SU-DHL-6 (cell line): ENCODE measurements at regions not wholly inside any gene's neighbourhood (a gene's known extent, or its start where the extent isn't known, plus 50 kb on each side); places are given as distances from the start of the nearest gene placed in this dataset.

ENCODE experiments used
- H2AFZ ChIP-seq: fragments of 200-600 bp; sonication (generic); 2 replicates; pipeline ENCODE4 v1.6.1; 2014; ENCODE audit warnings: low read depth, mild to moderate bottlenecking, moderate library complexity, mixed read lengths, antibody characterized with exemption, low read length; ENCODE audit not compliant: severe bottlenecking
- H3F3A ChIP-seq: fragments of 200-600 bp; shearing (Covaris generic); 2 replicates; pipeline ENCODE4 v1.6.0; 2016; ENCODE audit warnings: antibody characterized with exemption, mild to moderate bottlenecking; ENCODE audit not compliant: insufficient read depth
- H3K27ac ChIP-seq: fragments of 200-600 bp; sonication (generic); 2 replicates; pipeline ENCODE4 v1.5.1; 2016; ENCODE audit warnings: low read depth, mild to moderate bottlenecking, low read length, moderate library complexity, mixed read lengths
- H3K27me3 ChIP-seq: fragments of 200-600 bp; sonication (generic), shearing (Covaris generic); 2 replicates; pipeline ENCODE4 v1.6.0; 2014; ENCODE audit warnings: mild to moderate bottlenecking, low read length
- H3K36me3 ChIP-seq: fragments of 200-600 bp; sonication (generic); 2 replicates; pipeline ENCODE4 v1.6.1; 2014; ENCODE audit warnings: mild to moderate bottlenecking, low read length, mixed read lengths
- H3K4me2 ChIP-seq: fragments of 300-600, 200-600 bp; shearing (Covaris generic), sonication (generic); 2 replicates; pipeline ENCODE4 v1.6.0; 2014; ENCODE audit warnings: low read length, low read depth, mild to moderate bottlenecking; ENCODE audit not compliant: poor library complexity, severe bottlenecking
- H3K4me3 ChIP-seq: fragments of 200-600 bp; sonication (generic); 2 replicates; pipeline ENCODE4 v1.5.1; 2014; ENCODE audit warnings: antibody characterized with exemption, low read length, mild to moderate bottlenecking, mixed read lengths; ENCODE audit not compliant: insufficient read depth, poor library complexity, severe bottlenecking
- H3K79me2 ChIP-seq: fragments of 200-600 bp; sonication (generic); 2 replicates; pipeline ENCODE4 v1.6.1; 2014; ENCODE audit warnings: mild to moderate bottlenecking, low read length, moderate library complexity; ENCODE audit not compliant: insufficient read depth
- H3K9ac ChIP-seq: fragments of 200-600 bp; sonication (generic); 2 replicates; pipeline ENCODE4 v1.7.0; 2014; ENCODE audit warnings: mild to moderate bottlenecking, low read length
- H3K9me2 ChIP-seq: fragments of 200-600 bp; sonication (generic); replicated peaks from 2 replicates; pipeline ENCODE4 v1.6.1; 2014; ENCODE audit warnings: low read length; ENCODE audit not compliant: insufficient read depth
- H3K9me3 ChIP-seq: fragments of 200-600 bp; sonication (generic); 2 replicates; pipeline ENCODE4 v1.6.1; 2014; ENCODE audit warnings: low read length, mixed read lengths; ENCODE audit not compliant: insufficient read depth
- H4K20me1 ChIP-seq: fragments of 200-600 bp; sonication (generic); 2 replicates; pipeline ENCODE4 v1.6.1; 2014; ENCODE audit warnings: low read depth, mild to moderate bottlenecking, antibody characterized with exemption, low read length, moderate library complexity, mixed read lengths
- EZH2phosphoT487 ChIP-seq: fragments of 200-600 bp; sonication (generic), shearing (Covaris generic); conservative IDR thresholded peaks from 2 replicates; pipeline ENCODE4 v1.6.1; 2018; ENCODE audit warnings: mild to moderate bottlenecking, antibody characterized with exemption, low read length, moderate library complexity, mixed read lengths
- TF ChIP-seq, protein P1 (sequence below): fragments of 200-600 bp; sonication (generic); IDR thresholded peaks from one replicate; pipeline ENCODE4 v1.5.1; 2017; ENCODE audit warnings: antibody characterized with exemption, mild to moderate bottlenecking, low read length, moderate library complexity; ENCODE audit not compliant: insufficient read depth, poor library complexity, severe bottlenecking

- no peak for TF ChIP-seq EZH2phosphoT487
- TF ChIP-seq, protein P1, sequence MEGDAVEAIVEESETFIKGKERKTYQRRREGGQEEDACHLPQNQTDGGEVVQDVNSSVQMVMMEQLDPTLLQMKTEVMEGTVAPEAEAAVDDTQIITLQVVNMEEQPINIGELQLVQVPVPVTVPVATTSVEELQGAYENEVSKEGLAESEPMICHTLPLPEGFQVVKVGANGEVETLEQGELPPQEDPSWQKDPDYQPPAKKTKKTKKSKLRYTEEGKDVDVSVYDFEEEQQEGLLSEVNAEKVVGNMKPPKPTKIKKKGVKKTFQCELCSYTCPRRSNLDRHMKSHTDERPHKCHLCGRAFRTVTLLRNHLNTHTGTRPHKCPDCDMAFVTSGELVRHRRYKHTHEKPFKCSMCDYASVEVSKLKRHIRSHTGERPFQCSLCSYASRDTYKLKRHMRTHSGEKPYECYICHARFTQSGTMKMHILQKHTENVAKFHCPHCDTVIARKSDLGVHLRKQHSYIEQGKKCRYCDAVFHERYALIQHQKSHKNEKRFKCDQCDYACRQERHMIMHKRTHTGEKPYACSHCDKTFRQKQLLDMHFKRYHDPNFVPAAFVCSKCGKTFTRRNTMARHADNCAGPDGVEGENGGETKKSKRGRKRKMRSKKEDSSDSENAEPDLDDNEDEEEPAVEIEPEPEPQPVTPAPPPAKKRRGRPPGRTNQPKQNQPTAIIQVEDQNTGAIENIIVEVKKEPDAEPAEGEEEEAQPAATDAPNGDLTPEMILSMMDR, result no peak
- Histone ChIP-seq H3K4me2 (no peak overlapping the region), H3K4me3 (no peak overlapping the region), H3K79me2 (no peaks in the 10 kb centered on the region), H4K20me1 (no peaks in the 10 kb centered on the region), H3K9me3 (no peaks in the 10 kb centered on the region), H3K27ac (no peak overlapping the region), H3K27me3 (no peaks in the 10 kb centered on the region), H3K9ac (no peak overlapping the region), H2AFZ (no peak overlapping the region), H3F3A (no peaks in the 10 kb centered on the region), H3K9me2 (no peaks in the 10 kb centered on the region), H3K36me3 (no peaks in the 10 kb centered on the region)
Measured at GRCh38 chr6:134658596-134658995, 291.3 kb downstream of the ALDH8A1 start.

DNA sequence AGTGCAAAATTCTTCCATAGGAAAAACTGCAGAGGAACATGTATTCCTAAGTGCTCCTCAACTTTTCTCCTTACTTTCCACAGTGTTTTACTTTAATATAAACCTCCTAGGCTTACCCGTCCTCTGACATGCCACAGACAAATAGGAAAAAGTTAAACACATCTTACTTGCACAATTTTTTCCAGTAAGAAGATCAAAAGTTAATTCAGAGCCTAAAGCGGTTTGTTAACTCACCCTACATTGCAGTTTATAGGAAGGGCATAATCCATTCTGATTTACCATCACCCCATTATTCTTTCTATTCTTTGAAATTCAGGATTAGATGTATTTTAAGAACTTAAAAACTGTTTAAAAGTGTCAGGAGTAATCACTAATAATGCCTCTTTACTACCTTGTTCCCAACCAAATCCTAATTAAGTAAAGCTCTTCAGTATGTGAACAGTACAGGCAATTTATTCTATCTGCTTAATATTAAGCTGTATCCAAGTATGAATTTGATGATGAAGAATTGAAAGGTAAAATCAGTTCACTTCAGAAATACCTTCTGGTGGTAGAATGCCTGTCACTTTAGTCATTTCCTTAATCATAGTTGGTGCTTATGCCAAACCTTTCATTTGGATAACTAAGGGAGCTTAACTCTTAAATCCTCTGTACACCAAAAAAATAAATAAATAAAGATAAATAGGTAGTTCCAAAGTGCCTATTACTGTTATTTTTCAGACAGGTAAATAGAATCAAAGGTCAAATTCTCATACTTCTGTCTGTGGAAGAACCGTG lies 292.0 kb downstream of the ALDH8A1 start:
- no peak overlapping the region for H3K27ac ChIP-seq
- TF ChIP-seq, protein P1, result no peak
- no peak for TF ChIP-seq EZH2phosphoT487
- no peaks in the 10 kb centered on the region for H4K20me1 ChIP-seq
- H3K9ac ChIP-seq, result no peak overlapping the region
- no peaks in the 10 kb centered on the region for H3F3A ChIP-seq
- H3K9me2 ChIP-seq, result no peaks in the 10 kb centered on the region
- H3K36me3 ChIP-seq, result no peaks in the 10 kb centered on the region
- H3K4me2 ChIP-seq, result no peak overlapping the region
- H3K4me3 ChIP-seq, result no peak overlapping the region
- H3K27me3 ChIP-seq, result no peaks in the 10 kb centered on the region
- no peaks in the 10 kb centered on the region for H3K79me2 ChIP-seq
- no peak overlapping the region for H2AFZ ChIP-seq
- H3K9me3 ChIP-seq, result no peaks in the 10 kb centered on the region

GRCh38 chr6:134657343-134657742 lies 292.6 kb downstream of the ALDH8A1 start:
- TF ChIP-seq, protein P1, result no peak
- no peak for TF ChIP-seq EZH2phosphoT487
- H2AFZ ChIP-seq, result no peak overlapping the region
- no peaks in the 10 kb centered on the region for H4K20me1 ChIP-seq
- no peaks in the 10 kb centered on the region for H3K9me2 ChIP-seq
- no peaks in the 10 kb centered on the region for H3K36me3 ChIP-seq
- no peak overlapping the region for H3K4me3 ChIP-seq
- no peak overlapping the region for H3K9ac ChIP-seq
- H3F3A ChIP-seq, result no peaks in the 10 kb centered on the region
- no peaks in the 10 kb centered on the region for H3K79me2 ChIP-seq
- H3K27ac ChIP-seq, result no peak overlapping the region
- no peak overlapping the region for H3K4me2 ChIP-seq
- H3K9me3 ChIP-seq, result no peaks in the 10 kb centered on the region
- H3K27me3 ChIP-seq, result no peaks in the 10 kb centered on the region
